GM19043 (cell line): ENCODE measurements at regions not wholly inside any gene's neighbourhood (a gene's known extent, or its start where the extent isn't known, plus 50 kb on each side); places are given as distances from the start of the nearest gene placed in this dataset.

Experiments
- ATAC-seq: cut with Tn5 transposase; IDR thresholded peaks from one replicate; pipeline ENCODE4 v1.9.1; 2021; ENCODE audit warnings: low read depth; ENCODE audit not compliant: unreplicated experiment

- no peak for ATAC-seq
These were observed 196.9 kb upstream of the PLET1 start for GRCh38 chr11:112457532-112457931.

- no peak for ATAC-seq
These were observed 198.3 kb upstream of the PLET1 start for GRCh38 chr11:112459001-112459400.

GRCh38 chr11:112460141-112460540 is 199.5 kb upstream of the PLET1 start:
- ATAC-seq, result no peak

- ATAC-seq, result no peak
These were observed 204.3 kb upstream of the PLET1 start for GRCh38 chr11:112464949-112465348.

- ATAC-seq, result no peak
These were observed 204.9 kb upstream of the PLET1 start for GRCh38 chr11:112465433-112466024.

GRCh38 chr11:112467721-112468120 is 207.1 kb upstream of the PLET1 start:
- ATAC-seq, result no peak

GRCh38 chr11:112469376-112469775 is 208.7 kb upstream of the PLET1 start:
- ATAC-seq, result no peak

GRCh38 chr11:112470355-112470754 is 209.7 kb upstream of the PLET1 start:
- no peak for ATAC-seq

- ATAC-seq, result no peak
These were observed 211.1 kb upstream of the PLET1 start for GRCh38 chr11:112471731-112472130.

- no peak for ATAC-seq
These were observed 216.5 kb upstream of the PLET1 start for GRCh38 chr11:112477152-112477551.

GRCh38 chr11:112477581-112478317 is 217.1 kb upstream of the PLET1 start:
- ATAC-seq, result no peak

GRCh38 chr11:112478806-112479205 is 218.1 kb upstream of the PLET1 start:
- no peak for ATAC-seq

GRCh38 chr11:112481431-112481830 is 220.8 kb upstream of the PLET1 start:
- ATAC-seq, result no peak

GRCh38 chr11:112481893-112482292 is 221.2 kb upstream of the PLET1 start:
- no peak for ATAC-seq

- no peak for ATAC-seq
These were observed 224.6 kb upstream of the PLET1 start for GRCh38 chr11:112485280-112485679.

GRCh38 chr11:112497826-112498225 is 237.2 kb upstream of the PLET1 start:
- no peak for ATAC-seq

- ATAC-seq, result no peak
These were observed 238.0 kb upstream of the PLET1 start for GRCh38 chr11:112498701-112499100.

- ATAC-seq, result no peak
These were observed 238.7 kb upstream of the PLET1 start for GRCh38 chr11:112499153-112499880.

GRCh38 chr11:112499881-112500204 is 239.2 kb upstream of the PLET1 start:
- ATAC-seq, result no peak

- ATAC-seq, result no peak
These were observed 242.8 kb upstream of the PLET1 start for GRCh38 chr11:112503410-112503809.

- no peak for ATAC-seq
These were observed 243.4 kb upstream of the PLET1 start for GRCh38 chr11:112504056-112504455.

GRCh38 chr11:112506852-112507251 is 246.2 kb upstream of the PLET1 start:
- no peak for ATAC-seq
